GM18511 (cell line): ENCODE measurements at regions not wholly inside any gene's neighbourhood (a gene's known extent, or its start where the extent isn't known, plus 50 kb on each side); places are given as distances from the start of the nearest gene placed in this dataset.

Experiments
- ATAC-seq: cut with Tn5 transposase; IDR thresholded peaks from one replicate; pipeline ENCODE4 v1.9.1; 2021; ENCODE audit warnings: mild to moderate bottlenecking, moderate library complexity; ENCODE audit not compliant: unreplicated experiment

DNA sequence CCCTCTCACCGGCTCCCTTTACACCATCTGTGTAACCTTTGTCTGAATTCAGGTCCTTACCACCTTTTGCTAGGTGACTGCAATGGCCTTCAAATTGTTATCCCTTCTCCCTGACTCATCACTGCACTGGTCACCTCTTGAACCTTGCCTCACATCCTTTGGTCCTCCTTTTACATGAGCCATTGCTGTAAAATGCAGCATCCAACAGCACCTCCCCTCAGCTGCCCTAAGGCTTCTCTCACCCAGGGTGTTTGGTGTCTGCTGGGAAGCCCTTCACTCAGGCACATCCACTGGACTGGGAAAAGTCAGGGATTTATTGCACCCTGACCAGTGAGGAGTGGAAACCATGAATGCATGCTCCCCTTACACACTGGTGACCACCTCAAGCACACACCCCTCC is 192.5 kb upstream of the GATB start:
- ATAC-seq = no peak

DNA sequence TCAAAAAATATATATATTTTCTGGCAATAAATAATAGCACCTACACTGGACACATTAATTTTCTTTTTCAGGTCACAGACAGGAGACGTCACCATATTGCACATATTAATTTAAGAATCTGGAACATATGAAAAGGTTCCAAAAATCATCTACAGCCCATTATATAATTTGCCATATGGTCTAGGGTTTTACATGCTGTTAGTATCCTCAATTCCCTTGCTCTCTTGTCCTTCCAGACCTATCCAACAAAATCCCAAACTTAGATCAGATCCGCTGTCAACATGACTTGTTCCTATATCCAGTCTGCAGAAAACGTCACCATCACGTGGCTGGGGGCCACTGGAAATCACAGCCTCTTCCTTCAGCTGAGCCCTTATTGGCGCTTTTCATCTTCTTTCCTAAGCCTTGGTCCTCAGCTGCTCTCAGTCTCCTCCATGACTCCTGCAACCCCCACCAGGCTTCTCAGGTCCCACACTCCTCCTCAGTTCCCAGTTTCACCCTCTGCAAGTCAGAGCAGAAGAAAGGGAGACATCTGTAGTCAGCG is 192.0 kb upstream of the GATB start:
- ATAC-seq = no peak

DNA sequence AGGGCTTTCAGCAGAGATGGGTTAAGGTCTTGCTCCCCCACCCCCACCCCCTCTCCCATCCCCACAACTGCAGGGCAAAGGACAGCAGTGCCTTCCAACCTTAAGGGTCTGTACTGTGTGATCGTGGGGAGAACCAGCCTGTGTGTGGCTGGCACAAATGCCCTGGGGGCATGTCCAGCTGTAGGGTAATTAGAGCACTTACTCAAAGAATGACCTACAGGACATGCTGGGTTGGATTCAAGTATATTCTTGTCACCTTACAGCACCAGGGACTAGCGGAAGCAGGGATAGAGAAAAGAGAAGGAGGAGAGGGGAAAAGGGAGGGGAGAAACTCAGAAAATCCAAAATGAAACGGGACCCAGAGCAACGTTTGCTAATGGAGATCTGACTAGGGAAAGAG is 191.3 kb upstream of the GATB start:
- no peak for ATAC-seq

DNA sequence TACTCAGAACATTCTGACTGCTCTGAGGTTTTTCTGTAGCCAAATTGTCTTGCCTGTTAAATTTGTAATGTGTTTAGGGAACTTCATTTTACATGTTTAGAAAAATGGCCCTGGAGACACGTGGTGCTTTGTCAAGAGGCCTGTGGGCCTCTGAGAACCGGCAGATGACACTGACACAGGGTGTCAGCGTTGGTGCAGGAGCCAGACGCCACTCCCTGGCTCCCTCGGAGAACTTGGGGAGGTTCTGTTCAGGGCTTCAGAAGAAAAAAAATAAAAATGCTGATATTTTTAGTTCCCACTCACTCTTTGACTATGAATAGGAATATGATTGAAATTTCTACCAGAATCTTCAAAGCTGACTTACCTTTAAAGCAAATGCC is 190.9 kb upstream of the GATB start:
- no peak for ATAC-seq

DNA sequence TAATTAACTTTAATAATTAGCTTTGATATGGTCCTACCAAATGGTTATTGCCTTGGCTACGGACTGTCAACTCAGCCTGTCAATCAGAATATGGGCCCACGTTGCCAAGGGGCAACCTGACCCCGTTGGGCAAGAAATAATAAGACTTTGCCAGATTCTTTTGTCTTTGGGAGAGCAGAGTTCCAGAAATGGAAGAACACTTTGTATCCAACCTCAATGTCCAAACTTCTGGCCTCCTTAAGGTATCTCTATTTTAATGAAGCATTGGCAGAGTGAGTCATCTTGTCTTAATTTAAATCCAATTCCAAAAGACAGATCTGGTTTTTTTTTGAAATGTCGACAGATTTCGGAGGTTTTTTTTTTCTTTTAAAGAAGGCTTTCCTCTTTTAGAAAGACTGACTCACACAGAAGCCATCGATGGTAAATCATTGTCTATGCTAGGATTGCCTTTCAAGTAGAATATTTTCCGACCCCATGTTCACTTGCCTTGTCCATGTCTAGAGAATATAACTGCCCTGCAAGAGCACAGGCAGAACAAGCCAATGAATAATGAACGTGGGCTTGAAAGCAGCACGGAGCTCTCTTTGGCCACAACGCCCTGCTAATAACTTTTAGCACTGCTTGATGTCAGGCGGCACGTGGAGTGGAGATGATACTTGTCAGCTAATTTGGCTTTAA is 190.3 kb upstream of the GATB start:
- no peak for ATAC-seq

DNA sequence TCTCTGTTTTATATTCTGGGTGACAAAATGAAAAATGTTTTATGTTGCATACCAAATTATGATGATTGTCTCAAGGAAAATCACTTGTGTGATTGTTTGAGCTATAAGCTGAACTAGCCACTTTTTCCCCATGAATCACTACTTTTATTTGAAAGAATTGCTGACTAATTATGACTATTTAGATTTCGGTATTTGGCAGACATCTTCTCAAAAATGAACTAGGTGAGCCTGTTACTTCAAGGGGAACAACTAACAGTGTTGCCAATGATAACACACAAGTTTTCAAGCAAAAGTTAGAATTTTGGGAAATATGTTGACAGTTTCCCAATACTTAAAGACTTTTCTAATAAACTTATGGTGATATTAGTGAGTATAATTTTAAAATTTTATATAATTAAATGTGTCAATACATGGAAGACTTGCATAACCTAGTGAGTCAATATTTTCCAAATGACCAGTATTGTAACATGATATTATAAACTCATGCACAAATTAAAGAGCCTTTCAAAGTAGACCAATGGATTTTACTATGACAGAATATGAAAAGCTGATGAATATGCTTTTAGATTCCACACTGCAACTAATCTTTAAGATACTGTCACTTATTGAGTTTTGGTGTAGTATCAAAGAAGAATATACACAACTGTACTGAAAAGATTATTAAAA is 187.7 kb upstream of the GATB start:
- ATAC-seq = no peak

DNA sequence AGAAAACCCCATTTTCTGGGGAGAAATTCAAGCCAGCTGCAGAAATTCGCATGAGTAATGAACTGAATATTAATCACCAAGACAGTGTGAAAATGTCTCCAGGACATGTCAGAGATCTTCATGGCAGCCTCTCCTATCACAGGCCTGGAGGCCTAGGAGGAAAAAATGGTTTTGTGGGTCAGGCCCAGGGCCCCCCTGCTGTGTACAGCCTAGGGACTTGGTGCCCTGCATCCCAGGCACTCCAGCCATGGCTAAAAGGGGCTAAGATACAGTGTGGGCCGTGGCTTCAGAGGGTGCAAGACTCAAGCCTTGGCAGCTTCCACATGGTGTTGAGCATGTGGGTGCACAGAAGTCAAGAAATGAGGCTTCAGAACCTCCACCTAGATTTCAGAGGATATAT is 185.9 kb upstream of the GATB start:
- no peak for ATAC-seq

DNA sequence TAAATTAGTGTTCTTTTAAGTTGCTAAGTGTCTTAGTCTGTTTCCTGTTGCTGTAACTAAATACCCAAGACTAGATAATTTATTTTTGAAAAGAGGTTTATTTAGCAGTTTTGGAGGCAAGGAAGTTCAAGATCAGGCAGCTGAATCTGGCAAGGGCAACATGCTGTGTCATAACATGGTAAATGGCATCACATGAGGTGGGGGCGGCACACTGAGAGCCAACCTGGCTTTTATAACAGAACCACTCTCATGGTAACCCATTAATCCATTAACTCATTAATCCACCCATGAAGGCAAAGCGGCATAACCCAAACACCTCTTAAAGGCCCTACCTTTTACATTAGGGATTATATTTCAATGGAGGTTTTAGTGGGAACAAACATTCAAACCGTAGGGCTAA is 182.2 kb upstream of the GATB start:
- ATAC-seq = no peak

DNA sequence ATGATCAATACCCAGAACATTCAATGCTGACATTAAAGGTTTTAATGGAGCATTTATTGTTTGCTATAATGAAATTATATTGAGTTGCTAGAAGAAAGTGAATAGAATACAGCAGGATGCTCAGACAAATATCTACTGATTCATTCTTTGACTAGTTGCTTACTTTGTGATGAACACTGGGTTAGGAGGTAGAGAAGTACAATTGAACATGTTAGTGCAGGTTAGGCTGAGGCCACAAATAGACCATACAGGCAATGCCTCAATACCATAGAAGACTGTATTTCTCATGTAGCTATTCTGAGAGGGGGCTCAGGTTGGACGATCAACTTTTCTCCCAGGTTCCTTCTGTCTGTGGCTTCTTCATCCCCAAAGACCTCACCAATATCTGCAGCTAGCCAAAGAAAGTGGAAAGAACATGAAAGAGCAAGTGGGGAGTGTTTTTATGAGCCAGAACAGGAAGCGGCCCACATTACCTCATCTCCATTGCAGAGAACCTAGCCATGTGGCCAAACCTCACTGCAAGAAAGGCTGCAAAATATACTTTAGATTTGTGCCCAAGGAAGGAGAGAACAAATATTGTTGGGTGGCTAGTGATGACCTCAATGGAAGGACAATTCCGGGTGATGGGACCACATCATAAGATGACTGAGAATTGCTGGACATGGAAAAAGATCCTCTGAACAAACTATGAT is 180.3 kb upstream of the GATB start:
- ATAC-seq = no peak

DNA sequence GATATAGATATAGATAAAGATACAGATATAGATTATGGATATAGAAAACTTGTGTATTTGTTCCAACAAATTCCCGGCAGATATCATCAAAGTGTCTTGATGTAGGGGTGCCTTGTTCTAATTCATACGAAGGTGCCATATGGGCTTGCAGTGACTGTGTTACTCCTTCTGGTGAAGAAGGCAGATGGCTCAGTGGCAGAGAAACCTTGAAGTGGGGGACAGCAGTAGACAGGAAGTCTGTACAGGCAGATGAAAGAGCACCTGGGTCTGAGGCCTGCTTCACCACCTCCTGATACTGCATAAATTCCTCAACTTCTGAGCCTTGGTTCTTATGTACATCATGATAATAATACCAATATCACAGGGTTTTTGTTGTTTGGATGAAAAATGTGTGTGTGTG is 179.5 kb upstream of the GATB start:
- ATAC-seq = no peak

DNA sequence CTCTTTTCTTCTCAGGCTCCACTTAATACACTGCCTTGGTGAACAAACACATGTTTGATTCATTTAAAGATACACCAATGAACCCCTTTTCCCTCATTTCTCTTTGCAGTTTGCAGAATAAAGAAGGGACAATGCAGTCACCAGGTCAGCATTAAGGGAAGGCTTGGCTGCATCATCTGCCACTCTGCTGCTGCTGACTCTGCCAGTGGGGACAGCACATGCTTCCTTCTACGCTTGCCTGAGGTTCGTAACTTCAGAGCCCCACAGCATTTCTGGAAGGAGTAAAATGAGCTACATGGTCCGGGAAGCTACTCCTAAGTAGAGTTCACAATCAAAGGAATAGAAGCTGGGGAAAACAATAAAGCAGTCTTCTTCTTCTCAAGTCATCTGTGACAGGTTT is 178.9 kb upstream of the GATB start:
- no peak for ATAC-seq

DNA sequence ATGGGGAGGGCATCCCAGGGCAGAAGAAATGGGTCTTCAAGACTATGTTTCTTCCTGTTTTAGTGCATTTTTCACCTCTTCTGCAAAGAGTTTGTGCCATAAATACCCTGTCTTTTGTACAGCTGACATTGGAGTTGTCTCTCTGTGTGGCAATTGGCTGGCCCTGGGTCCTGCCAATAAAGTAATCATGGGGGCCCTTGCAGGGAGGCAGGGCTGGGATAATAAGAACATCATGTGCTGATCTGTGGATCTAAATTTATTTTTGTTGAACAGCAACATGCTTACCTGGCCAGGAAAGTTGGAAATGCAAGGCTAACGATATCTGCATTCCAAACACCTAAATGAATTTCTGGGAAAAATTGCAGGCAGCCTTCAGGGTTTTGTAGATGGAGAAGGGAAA is 174.6 kb upstream of the GATB start:
- ATAC-seq = no peak

DNA sequence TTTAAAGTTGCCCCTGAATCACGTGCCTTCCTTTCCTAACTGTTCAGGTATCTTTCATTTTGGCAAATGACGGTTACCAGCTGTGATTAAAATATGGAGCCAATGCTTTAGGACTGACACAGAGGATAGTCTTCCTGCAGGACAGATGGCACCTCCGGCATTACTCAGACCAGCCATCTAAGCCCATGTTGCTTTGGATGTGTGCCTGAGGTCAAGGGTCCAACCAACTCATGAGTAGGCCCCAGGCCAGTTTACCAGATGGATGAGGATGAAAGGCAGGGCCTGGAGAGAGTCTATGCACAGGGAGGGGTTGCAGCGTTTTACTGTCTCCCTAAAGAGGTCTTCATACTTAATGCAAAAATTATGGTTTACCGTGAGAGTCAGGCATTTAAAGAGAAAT is 174.0 kb upstream of the GATB start:
- ATAC-seq = no peak

DNA sequence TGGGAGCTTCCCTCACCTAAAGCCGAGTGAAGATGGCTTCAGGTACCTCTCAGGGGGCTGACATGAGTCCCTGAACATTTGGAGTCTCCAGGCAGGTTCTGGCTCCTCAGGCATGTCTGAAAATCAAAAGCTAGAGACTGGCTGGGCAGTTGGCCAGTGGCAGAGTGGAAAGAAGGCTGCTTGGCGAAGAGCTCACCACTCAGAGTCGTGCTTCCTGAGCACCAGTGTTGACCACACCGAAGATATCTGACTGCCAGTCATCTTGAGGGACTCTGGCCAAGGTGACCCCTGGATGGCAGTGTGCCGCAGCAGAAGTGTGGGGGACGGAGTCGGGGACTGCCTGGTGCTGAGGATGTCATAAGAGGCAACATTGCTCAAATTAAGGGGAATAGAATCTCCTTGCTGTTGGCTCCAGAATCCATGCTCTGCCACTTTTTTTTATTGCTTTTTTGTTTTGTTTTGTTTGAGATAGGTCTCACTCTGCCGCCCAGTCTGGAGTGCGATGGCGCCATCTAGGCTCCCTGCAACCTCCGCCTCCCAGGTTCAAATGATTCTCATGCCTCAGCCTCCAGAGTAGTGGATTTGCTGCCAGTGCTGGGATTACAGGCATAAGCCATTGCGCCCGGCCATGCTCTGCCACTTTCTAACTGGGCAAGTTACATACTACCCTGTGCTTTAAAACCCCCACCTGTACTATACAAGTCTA is 172.5 kb upstream of the GATB start:
- no peak for ATAC-seq

DNA sequence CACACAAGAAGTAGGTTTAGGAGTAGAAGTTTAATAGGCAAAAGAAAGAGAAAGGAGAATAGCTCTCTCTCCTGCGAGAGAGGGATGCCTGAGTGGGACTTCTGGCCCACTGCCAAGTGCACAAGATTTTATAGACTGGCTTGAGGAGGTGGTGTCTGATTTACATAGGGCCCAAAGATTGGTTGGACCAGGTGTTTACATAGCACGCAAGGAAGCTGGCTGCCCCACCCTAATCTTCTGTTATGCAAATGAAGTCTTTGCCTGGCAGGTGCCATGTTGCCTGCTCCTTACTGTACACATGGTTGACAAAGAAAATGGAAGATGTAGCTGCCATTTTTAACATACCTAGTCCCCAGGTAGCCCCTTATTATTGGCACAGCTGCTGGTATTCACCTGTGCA is 170.8 kb upstream of the GATB start:
- ATAC-seq = no peak

DNA sequence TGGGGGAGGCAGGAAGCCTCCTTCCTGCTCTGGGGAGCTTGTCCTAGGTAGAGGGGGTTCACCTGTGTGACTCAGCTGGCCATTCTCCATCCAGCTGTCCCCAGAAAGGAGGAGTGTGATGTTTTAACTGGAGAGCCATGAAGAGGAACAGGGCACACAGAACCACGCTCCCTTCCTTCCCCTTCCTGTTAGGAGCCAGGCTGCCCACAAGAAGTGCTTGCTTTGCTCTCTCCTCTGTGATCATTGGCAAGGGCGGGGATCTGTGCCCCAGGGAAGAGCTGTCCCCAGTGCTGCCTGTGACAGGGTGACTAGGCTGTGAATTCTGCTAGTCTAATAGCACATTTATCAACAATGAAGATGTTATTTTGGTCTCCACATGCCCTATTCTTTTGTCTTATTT is 169.6 kb upstream of the GATB start:
- ATAC-seq = no peak

DNA sequence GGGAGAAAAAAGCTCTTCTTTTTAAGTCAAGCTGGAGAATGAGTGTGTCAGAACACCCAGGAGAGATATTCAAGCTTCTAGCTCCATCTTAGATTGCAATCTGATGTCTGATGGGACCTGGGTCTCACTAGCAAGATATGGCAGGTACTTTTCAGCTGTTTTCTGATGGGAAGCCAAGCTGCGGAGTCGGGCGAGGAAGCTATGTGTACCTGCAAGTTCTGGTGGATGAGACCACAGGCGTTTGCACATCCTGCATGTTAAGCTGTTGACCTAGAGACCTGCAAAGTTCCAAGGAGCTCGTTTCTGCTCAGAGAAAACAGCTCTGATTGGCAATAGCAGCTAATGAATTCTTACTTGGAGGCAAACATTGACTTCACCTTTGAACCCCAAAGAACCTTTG is 167.3 kb upstream of the GATB start:
- no peak for ATAC-seq

DNA sequence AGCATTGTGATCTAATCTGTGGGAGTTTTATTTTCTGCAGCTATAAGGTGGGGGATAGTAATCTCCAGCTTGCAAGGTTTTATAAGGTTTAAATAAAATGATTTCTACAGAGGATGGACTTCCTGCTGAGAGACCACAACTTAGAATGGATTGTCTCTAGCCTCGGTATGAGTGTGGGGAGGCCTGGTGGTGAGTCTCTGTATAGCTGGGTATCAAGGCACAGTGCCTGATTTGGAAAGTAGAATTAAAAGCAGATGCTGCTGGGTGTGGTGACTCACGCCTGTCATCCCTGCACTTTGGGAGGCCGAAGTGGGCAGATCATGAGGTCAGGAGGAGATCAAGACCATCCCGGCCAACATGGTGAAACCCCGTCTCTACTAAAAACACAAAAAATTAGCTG is 162.0 kb upstream of the GATB start:
- no peak for ATAC-seq

DNA sequence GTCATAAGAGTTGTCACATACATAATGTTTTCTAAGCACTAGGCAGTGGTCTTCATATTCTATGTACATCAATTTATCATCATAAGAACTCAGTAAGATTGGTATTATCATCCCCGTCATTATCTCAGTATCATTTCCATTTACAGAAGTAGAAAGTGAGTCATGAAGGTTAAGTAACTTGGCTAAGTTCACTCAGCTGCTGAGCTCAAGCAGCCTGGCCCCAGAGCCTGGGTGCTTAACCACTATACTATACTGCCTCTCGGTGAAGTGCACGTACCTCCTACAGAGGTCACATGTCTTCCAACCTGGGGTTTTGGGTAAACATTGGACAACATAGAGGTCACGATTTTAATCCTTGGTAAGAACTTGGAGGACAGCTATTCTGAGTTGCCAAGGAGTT is 161.5 kb upstream of the GATB start:
- no peak for ATAC-seq

DNA sequence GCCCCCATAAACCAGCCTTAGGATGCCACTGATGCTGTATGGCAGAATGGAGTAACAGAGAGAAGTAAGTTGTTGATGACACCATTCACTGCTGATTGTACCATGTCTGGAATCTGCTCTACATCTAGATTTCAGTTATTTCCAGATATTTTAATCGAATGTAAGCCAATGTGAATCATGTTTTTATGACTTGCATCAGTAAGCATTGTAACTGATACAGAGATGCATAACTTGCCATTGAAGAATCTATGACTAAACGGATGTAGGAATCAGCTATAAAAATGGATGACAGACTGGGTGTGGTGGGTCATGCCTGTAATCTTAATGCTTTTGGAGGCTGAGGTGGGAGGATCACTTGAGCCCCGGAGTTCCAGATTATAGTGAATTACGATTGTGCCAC is 161.0 kb upstream of the GATB start:
- no peak for ATAC-seq

DNA sequence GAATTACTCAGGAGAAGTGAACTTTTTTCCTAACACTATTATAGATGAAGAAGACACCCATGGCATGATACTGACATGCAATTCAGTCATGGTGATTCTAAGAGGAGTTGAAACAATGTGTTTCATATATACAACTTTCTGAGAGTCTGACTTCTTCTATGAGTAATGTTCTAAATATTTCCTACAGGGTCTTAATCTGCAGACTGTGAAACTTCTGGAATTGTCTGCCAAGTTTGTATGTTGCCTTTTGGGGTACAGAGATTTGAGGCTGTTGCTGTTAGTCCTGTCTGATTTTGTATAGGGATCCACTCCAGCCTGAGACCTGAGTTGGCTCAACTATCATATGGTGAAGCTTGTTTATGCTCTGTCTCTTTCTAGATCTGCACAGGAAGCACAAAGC is 160.6 kb upstream of the GATB start:
- no peak for ATAC-seq
